MM.1S (cell line): ENCODE measurements at regions not wholly inside any gene's neighbourhood (a gene's known extent, or its start where the extent isn't known, plus 50 kb on each side); places are given as distances from the start of the nearest gene placed in this dataset.

Experiments used
- DNase-seq: peaks from one replicate; pipeline ENCODE4 v3.0.0-alpha.2; 2015
- H2AFZ ChIP-seq: fragments of 300-600 bp; sonication (generic); 2 replicates; pipeline ENCODE4 v1.6.0; 2016; ENCODE audit warnings: antibody characterized with exemption, low read length
- H3F3A ChIP-seq: fragments of 300-600 bp; sonication (generic); 2 replicates; pipeline ENCODE4 v1.6.1; 2016; ENCODE audit warnings: mild to moderate bottlenecking, antibody characterized with exemption, low read length, moderate library complexity, mixed read lengths; ENCODE audit not compliant: insufficient read depth
- H3K27ac ChIP-seq: fragments of 300-600 bp; sonication (generic); 2 replicates; pipeline ENCODE4 v1.5.1; 2016; ENCODE audit warnings: mild to moderate bottlenecking, low read length
- H3K27me3 ChIP-seq: fragments of 300-600 bp; sonication (generic); replicated peaks from 2 replicates; pipeline ENCODE4 v1.6.0; 2016; ENCODE audit warnings: low read length; ENCODE audit not compliant: insufficient read depth
- H3K36me3 ChIP-seq: fragments of 300-600 bp; sonication (generic); replicated peaks from 2 replicates; pipeline ENCODE4 v1.6.1; 2016; ENCODE audit warnings: mild to moderate bottlenecking, low read length, mixed read lengths; ENCODE audit not compliant: insufficient read depth
- H3K4me1 ChIP-seq: fragments of 300-600 bp; sonication (generic); 2 replicates; pipeline ENCODE4 v1.6.1; 2016; ENCODE audit warnings: low read length, mixed read lengths
- H3K4me2 ChIP-seq: fragments of 300-600 bp; sonication (generic); 2 replicates; pipeline ENCODE4 v1.6.0; 2016; ENCODE audit warnings: low read depth, low read length
- H3K4me3 ChIP-seq: fragments of 300-600 bp; sonication (generic); 2 replicates; pipeline ENCODE4 v1.5.1; 2016; ENCODE audit warnings: low read length, mixed read lengths
- H3K79me2 ChIP-seq: fragments of 300-600 bp; sonication (generic); 2 replicates; pipeline ENCODE4 v1.6.1; 2016; ENCODE audit warnings: mixed run types, low read length, mixed read lengths
- H3K9ac ChIP-seq: fragments of 300-600 bp; sonication (generic); 2 replicates; pipeline ENCODE4 v1.6.1; 2016; ENCODE audit warnings: low read length, mixed read lengths
- H3K9me2 ChIP-seq: fragments of 300-600 bp; sonication (generic); replicated peaks from 2 replicates; pipeline ENCODE4 v1.6.1; 2016; ENCODE audit warnings: mild to moderate bottlenecking, low read length, mixed read lengths; ENCODE audit not compliant: insufficient read depth
- H3K9me3 ChIP-seq: fragments of 300-600 bp; sonication (generic); replicated peaks from 2 replicates; pipeline ENCODE4 v1.6.1; 2016; ENCODE audit warnings: mild to moderate bottlenecking, low read length, mixed read lengths; ENCODE audit not compliant: insufficient read depth
- H4K20me1 ChIP-seq: fragments of 300-600 bp; sonication (generic); 2 replicates; pipeline ENCODE4 v1.6.1; 2016; ENCODE audit warnings: mild to moderate bottlenecking, low read length, moderate library complexity, mixed read lengths; ENCODE audit not compliant: insufficient read depth
- EZH2 ChIP-seq: fragments of 300-600 bp; sonication (generic); optimal IDR thresholded peaks from 2 replicates; pipeline ENCODE3; 2017; ENCODE audit warnings: low read depth, mild to moderate bottlenecking, antibody characterized with exemption, low read length, mixed read lengths
- EZH2phosphoT487 ChIP-seq: fragments of 300-600 bp; sonication (generic); IDR thresholded peaks from 2 replicates; pipeline ENCODE4 v1.6.1; 2018; ENCODE audit warnings: antibody characterized with exemption, low read length
- TF ChIP-seq, protein P1 (sequence below): fragments of 300-600 bp; sonication (generic); IDR thresholded peaks from 2 replicates; pipeline ENCODE4 v1.5.1; 2016; ENCODE audit warnings: antibody characterized with exemption, low read length, mixed read lengths

GRCh38 chr18:39349801-39350200 lies 1784.2 kb upstream of the CELF4 start:
- H3K9me3 ChIP-seq, result no peaks in the 10 kb centered on the region
- no peaks in the 10 kb centered on the region for H3K9me2 ChIP-seq
- H3K27me3 ChIP-seq, result no peaks in the 10 kb centered on the region
- no peaks in the 10 kb centered on the region for H3F3A ChIP-seq
- no peak overlapping the region for H3K4me2 ChIP-seq
- H3K79me2 ChIP-seq, result no peaks in the 10 kb centered on the region
- no peaks in the 10 kb centered on the region for H4K20me1 ChIP-seq
- no peak overlapping the region for H3K4me3 ChIP-seq
- no peak overlapping the region for H3K27ac ChIP-seq
- TF ChIP-seq, protein P1, sequence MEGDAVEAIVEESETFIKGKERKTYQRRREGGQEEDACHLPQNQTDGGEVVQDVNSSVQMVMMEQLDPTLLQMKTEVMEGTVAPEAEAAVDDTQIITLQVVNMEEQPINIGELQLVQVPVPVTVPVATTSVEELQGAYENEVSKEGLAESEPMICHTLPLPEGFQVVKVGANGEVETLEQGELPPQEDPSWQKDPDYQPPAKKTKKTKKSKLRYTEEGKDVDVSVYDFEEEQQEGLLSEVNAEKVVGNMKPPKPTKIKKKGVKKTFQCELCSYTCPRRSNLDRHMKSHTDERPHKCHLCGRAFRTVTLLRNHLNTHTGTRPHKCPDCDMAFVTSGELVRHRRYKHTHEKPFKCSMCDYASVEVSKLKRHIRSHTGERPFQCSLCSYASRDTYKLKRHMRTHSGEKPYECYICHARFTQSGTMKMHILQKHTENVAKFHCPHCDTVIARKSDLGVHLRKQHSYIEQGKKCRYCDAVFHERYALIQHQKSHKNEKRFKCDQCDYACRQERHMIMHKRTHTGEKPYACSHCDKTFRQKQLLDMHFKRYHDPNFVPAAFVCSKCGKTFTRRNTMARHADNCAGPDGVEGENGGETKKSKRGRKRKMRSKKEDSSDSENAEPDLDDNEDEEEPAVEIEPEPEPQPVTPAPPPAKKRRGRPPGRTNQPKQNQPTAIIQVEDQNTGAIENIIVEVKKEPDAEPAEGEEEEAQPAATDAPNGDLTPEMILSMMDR, result no peak
- TF ChIP-seq EZH2phosphoT487 (no peak), EZH2 (no peak)
- H3K4me1 ChIP-seq, result no peaks in the 10 kb centered on the region
- H3K9ac ChIP-seq, result no peak overlapping the region
- no peak for DNase-seq
- no peak overlapping the region for H2AFZ ChIP-seq
- H3K36me3 ChIP-seq, result no peaks in the 10 kb centered on the region

GRCh38 chr18:39348757-39349156 lies 1783.2 kb upstream of the CELF4 start:
- Histone ChIP-seq H3K4me2 (no peak overlapping the region), H3K27me3 (no peaks in the 10 kb centered on the region), H2AFZ (no peak overlapping the region), H3K9me2 (no peaks in the 10 kb centered on the region), H3K36me3 (no peaks in the 10 kb centered on the region), H3K9ac (no peak overlapping the region), H3K9me3 (no peaks in the 10 kb centered on the region), H3K4me3 (no peak overlapping the region), H3K27ac (no peak overlapping the region), H3K4me1 (no peaks in the 10 kb centered on the region), H3K79me2 (no peaks in the 10 kb centered on the region), H3F3A (no peaks in the 10 kb centered on the region), H4K20me1 (no peaks in the 10 kb centered on the region)
- no peak for DNase-seq
- TF ChIP-seq EZH2 (no peak), EZH2phosphoT487 (no peak)
- TF ChIP-seq, protein P1, result no peak

DNA sequence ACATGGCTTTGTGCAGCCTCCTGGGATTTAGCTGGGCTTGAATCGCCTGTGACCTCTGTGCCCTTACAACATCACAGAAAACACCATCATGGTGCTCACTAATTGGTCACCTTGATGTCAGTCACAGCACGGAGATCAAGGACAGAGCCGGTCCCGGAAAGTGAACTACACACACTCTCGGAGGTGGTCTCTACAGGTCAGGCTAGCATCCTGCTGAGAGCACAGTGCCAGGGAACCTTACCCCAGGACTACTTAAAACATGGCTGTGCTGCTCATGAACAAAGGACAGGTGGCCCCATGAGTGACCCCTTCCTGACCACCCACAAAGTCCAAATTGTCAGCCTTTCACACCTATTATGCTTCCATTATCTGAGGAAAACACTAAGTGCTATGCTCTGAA lies 1782.1 kb upstream of the CELF4 start:
- Histone ChIP-seq H3K4me2 (no peak overlapping the region), H2AFZ (no peak overlapping the region), H3K4me3 (no peak overlapping the region), H3K36me3 (no peaks in the 10 kb centered on the region), H3K79me2 (no peaks in the 10 kb centered on the region), H4K20me1 (no peaks in the 10 kb centered on the region), H3K9ac (no peak overlapping the region), H3K9me2 (no peaks in the 10 kb centered on the region), H3K9me3 (no peaks in the 10 kb centered on the region), H3F3A (no peaks in the 10 kb centered on the region), H3K27me3 (no peaks in the 10 kb centered on the region), H3K27ac (no peak overlapping the region), H3K4me1 (no peaks in the 10 kb centered on the region)
- no peak for DNase-seq
- TF ChIP-seq EZH2 (no peak), EZH2phosphoT487 (no peak)
- TF ChIP-seq, protein P1, result no peak
